SK-N-SH treated with all-trans-retinoic acid at 6 μM for 48 hours (cell line): ENCODE measurements at regions not wholly inside any gene's neighbourhood (a gene's known extent, or its start where the extent isn't known, plus 50 kb on each side); places are given as distances from the start of the nearest gene placed in this dataset.

ENCODE experiments used
- ATAC-seq: fragments of 200-7000 bp; cut with Tn5 transposase; 3 replicates; pipeline ENCODE4 v1.9.1; 2020; ENCODE audit warnings: mild to moderate bottlenecking, moderate library complexity
- ARNTL ChIP-seq: fragments of 450-650 bp; formaldehyde crosslinking; IDR thresholded peaks from 2 replicates; pipeline ENCODE4 v1.5.0; 2020; ENCODE audit warnings: low read depth, mild to moderate bottlenecking, moderate library complexity, borderline replicate concordance
- BACH2 ChIP-seq: fragments of 250-450 bp; sonication (Bioruptor Pico); IDR thresholded peaks from 2 replicates; pipeline ENCODE4 v1.9.0; 2021; ENCODE audit warnings: mild to moderate bottlenecking, borderline replicate concordance
- CSDC2 ChIP-seq: fragments of 250-450 bp; sonication (Bioruptor Pico); IDR thresholded peaks from 2 replicates; pipeline ENCODE4 v1.5.0; 2020; ENCODE audit warnings: mild to moderate bottlenecking, moderate library complexity
- CSRNP3 ChIP-seq: fragments of 250-450 bp; sonication (Bioruptor Pico); IDR thresholded peaks from 2 replicates; pipeline ENCODE4 v1.5.1; 2021; ENCODE audit warnings: mild to moderate bottlenecking, moderate library complexity
- ESRRG ChIP-seq: fragments of 250-450 bp; sonication (Bioruptor Pico); IDR thresholded peaks from 2 replicates; pipeline ENCODE4 v1.6.1; 2021; ENCODE audit warnings: mild to moderate bottlenecking
- GLIS3 ChIP-seq: fragments of 250-450 bp; sonication (Bioruptor Pico); IDR thresholded peaks from 2 replicates; pipeline ENCODE4 v1.5.0; 2020; ENCODE audit warnings: mild to moderate bottlenecking, moderate library complexity
- ISL1 ChIP-seq: fragments of 250-450 bp; sonication (Bioruptor Pico); IDR thresholded peaks from 2 replicates; pipeline ENCODE4 v2.1.2; 2022; ENCODE audit warnings: mild to moderate bottlenecking, moderate library complexity
- OSR1 ChIP-seq: fragments of 250-450 bp; sonication (Bioruptor Pico); IDR thresholded peaks from 2 replicates; pipeline ENCODE4 v1.8.0; 2022; ENCODE audit warnings: moderate library complexity, mild to moderate bottlenecking, inconsistent platforms
- RARB ChIP-seq: fragments of 250-450 bp; sonication (Bioruptor Pico); IDR thresholded peaks from 2 replicates; pipeline ENCODE4 v1.8.0; 2021; ENCODE audit warnings: mild to moderate bottlenecking, moderate library complexity
- SNAI2 ChIP-seq: fragments of 250-450 bp; sonication (Bioruptor Pico); IDR thresholded peaks from 2 replicates; pipeline ENCODE4 v1.5.0; 2020; ENCODE audit warnings: mild to moderate bottlenecking, moderate library complexity
- TCF4 ChIP-seq: fragments of 250-450 bp; sonication (Bioruptor Pico); IDR thresholded peaks from 2 replicates; pipeline ENCODE4 v1.8.0; 2021; ENCODE audit warnings: mild to moderate bottlenecking, moderate library complexity, borderline replicate concordance
- TOX ChIP-seq: fragments of 250-450 bp; sonication (Bioruptor Pico); IDR thresholded peaks from 2 replicates; pipeline ENCODE4 v1.8.0; 2021; ENCODE audit warnings: mild to moderate bottlenecking, moderate library complexity, borderline replicate concordance
- ZC3H10 ChIP-seq: fragments of 250-450 bp; sonication (Bioruptor Pico); IDR thresholded peaks from 2 replicates; pipeline ENCODE4 v1.5.1; 2021; ENCODE audit warnings: mild to moderate bottlenecking, moderate library complexity
- ZFP30 ChIP-seq: fragments of 450-650 bp; formaldehyde crosslinking; IDR thresholded peaks from 2 replicates; pipeline ENCODE4 v1.5.0; 2022; ENCODE audit warnings: mild to moderate bottlenecking, moderate library complexity
- ZNF565 ChIP-seq: fragments of 450-650 bp; formaldehyde crosslinking; conservative IDR thresholded peaks from 2 replicates; pipeline ENCODE4 v1.5.0; 2020; ENCODE audit warnings: low read depth, mild to moderate bottlenecking, moderate library complexity
- ZNF8 ChIP-seq: fragments of 450-650 bp; formaldehyde crosslinking; IDR thresholded peaks from 2 replicates; pipeline ENCODE4 v1.5.0; 2020; ENCODE audit warnings: mild to moderate bottlenecking, moderate library complexity
- TF ChIP-seq, protein P1 (sequence below): fragments of 250-450 bp; sonication (Bioruptor Pico); IDR thresholded peaks from 2 replicates; pipeline ENCODE4 v1.8.0; 2021; ENCODE audit warnings: low read depth, mild to moderate bottlenecking, moderate library complexity, borderline replicate concordance
- TF ChIP-seq, protein P2 (sequence below): fragments of 250-450 bp; sonication (Bioruptor Pico); IDR thresholded peaks from 2 replicates; pipeline ENCODE4 v1.5.1; 2020; ENCODE audit warnings: low read depth, mild to moderate bottlenecking, moderate library complexity
- TF ChIP-seq, protein P3 (sequence below): fragments of 250-450 bp; sonication (Bioruptor Pico); IDR thresholded peaks from 2 replicates; pipeline ENCODE4 v1.5.0; 2020; ENCODE audit warnings: mild to moderate bottlenecking, moderate library complexity

- TF ChIP-seq, protein P1, sequence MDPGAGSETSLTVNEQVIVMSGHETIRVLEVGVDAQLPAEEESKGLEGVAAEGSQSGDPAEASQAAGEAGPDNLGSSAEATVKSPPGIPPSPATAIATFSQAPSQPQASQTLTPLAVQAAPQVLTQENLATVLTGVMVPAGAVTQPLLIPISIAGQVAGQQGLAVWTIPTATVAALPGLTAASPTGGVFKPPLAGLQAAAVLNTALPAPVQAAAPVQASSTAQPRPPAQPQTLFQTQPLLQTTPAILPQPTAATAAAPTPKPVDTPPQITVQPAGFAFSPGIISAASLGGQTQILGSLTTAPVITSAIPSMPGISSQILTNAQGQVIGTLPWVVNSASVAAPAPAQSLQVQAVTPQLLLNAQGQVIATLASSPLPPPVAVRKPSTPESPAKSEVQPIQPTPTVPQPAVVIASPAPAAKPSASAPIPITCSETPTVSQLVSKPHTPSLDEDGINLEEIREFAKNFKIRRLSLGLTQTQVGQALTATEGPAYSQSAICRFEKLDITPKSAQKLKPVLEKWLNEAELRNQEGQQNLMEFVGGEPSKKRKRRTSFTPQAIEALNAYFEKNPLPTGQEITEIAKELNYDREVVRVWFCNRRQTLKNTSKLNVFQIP: no peak
- TF ChIP-seq BACH2 (CRISPR knock-in tag): no peak
- TF ChIP-seq ISL1 (CRISPR knock-in tag): no peak
Observed at GRCh38 chr14:81662570-81663197, 129.0 kb upstream of the SEL1L start (continued).

DNA sequence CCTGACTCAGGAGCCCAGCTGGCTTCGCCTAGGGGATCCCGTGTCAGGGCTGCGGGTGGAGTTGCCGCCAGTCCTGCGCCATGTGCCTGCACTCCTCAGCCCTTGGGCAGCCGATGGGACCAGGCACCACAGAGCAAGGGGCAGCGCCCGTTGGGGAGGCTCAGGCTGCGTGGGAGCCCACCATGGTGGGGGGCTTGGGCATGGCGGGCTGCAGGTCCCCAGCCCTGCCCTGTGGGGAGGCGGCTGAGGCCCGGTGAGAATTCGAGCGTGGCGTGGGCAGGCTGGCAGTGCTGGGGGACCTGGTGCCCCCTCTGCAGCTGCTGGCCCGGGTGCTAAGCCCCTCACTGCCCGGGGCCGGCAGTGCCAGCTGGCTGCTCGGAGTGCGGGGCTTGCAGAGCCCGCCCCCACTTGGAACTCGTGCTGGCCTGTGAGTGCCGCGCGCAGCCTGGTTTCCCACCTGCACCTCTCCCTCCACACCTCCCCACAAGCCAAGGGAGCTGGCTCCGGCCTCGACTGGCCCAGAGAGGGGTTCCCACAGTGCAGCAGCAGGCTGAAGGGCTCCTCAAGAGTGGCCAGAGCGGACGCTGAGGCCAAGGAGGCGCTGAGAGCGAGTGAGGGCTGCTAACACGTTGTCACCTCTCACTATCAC lies 135.1 kb upstream of the SEL1L start:
- TF ChIP-seq ARNTL (CRISPR knock-in tag) (no peak), ESRRG (CRISPR knock-in tag) (no peak), ZNF8 (CRISPR knock-in tag) (no peak), TOX (CRISPR knock-in tag) (no peak), ZFP30 (CRISPR knock-in tag) (no peak)
- TF ChIP-seq, protein P2, sequence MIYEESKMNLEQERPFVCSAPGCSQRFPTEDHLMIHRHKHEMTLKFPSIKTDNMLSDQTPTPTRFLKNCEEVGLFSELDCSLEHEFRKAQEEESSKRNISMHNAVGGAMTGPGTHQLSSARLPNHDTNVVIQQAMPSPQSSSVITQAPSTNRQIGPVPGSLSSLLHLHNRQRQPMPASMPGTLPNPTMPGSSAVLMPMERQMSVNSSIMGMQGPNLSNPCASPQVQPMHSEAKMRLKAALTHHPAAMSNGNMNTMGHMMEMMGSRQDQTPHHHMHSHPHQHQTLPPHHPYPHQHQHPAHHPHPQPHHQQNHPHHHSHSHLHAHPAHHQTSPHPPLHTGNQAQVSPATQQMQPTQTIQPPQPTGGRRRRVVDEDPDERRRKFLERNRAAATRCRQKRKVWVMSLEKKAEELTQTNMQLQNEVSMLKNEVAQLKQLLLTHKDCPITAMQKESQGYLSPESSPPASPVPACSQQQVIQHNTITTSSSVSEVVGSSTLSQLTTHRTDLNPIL (CRISPR knock-in tag): no peak
- ATAC-seq: no peak

DNA sequence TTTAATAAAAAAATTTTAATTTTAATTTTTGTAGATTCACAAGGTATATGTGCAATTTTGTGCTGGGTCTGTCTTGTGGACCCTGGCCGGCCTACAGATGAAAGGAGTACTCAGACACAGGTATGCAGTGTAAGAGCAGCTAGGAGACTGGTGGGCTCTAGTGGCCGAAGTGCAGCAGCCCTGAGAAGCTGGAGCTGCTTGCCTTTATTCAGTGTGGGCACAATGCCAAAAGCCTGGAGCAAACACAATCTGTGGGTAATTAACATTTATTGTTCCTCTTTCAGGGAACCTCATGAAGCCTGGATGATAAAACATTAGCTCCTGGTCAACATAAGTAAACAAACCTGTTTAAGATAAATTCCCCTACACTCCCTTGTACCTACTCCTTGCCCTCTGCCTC lies 135.7 kb upstream of the SEL1L start:
- TF ChIP-seq RARB (CRISPR knock-in tag): no peak
- TF ChIP-seq, protein P2 (CRISPR knock-in tag): no peak
- no peak for TF ChIP-seq OSR1 (CRISPR knock-in tag)
- no peak for TF ChIP-seq BACH2 (CRISPR knock-in tag)
- TF ChIP-seq, protein P1: no peak
- TF ChIP-seq CSRNP3 (CRISPR knock-in tag): no peak
- TF ChIP-seq ZC3H10: no peak
- no peak for TF ChIP-seq TCF4 (CRISPR knock-in tag)
- TF ChIP-seq ISL1 (CRISPR knock-in tag): no peak
- no peak for TF ChIP-seq ARNTL (CRISPR knock-in tag)
- no peak for TF ChIP-seq CSDC2
- TF ChIP-seq SNAI2: no peak
- TF ChIP-seq TOX (CRISPR knock-in tag): no peak
- TF ChIP-seq, protein P3, sequence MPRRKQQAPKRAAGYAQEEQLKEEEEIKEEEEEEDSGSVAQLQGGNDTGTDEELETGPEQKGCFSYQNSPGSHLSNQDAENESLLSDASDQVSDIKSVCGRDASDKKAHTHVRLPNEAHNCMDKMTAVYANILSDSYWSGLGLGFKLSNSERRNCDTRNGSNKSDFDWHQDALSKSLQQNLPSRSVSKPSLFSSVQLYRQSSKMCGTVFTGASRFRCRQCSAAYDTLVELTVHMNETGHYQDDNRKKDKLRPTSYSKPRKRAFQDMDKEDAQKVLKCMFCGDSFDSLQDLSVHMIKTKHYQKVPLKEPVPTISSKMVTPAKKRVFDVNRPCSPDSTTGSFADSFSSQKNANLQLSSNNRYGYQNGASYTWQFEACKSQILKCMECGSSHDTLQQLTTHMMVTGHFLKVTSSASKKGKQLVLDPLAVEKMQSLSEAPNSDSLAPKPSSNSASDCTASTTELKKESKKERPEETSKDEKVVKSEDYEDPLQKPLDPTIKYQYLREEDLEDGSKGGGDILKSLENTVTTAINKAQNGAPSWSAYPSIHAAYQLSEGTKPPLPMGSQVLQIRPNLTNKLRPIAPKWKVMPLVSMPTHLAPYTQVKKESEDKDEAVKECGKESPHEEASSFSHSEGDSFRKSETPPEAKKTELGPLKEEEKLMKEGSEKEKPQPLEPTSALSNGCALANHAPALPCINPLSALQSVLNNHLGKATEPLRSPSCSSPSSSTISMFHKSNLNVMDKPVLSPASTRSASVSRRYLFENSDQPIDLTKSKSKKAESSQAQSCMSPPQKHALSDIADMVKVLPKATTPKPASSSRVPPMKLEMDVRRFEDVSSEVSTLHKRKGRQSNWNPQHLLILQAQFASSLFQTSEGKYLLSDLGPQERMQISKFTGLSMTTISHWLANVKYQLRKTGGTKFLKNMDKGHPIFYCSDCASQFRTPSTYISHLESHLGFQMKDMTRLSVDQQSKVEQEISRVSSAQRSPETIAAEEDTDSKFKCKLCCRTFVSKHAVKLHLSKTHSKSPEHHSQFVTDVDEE: no peak
- no peak for TF ChIP-seq GLIS3 (CRISPR knock-in tag)
- no peak for TF ChIP-seq ZNF565 (CRISPR knock-in tag)
- ATAC-seq: no peak
